ENCODE measurements at regions not wholly inside any gene's neighbourhood (a gene's known extent, or its start where the extent isn't known, plus 50 kb on each side); places are given as distances from the start of the nearest gene placed in this dataset.
"Not testable (repeated sequence)": the region's sequence is repeated elsewhere in the genome, so short reads cannot be mapped to it uniquely, and the experiment has no call there.

DNA sequence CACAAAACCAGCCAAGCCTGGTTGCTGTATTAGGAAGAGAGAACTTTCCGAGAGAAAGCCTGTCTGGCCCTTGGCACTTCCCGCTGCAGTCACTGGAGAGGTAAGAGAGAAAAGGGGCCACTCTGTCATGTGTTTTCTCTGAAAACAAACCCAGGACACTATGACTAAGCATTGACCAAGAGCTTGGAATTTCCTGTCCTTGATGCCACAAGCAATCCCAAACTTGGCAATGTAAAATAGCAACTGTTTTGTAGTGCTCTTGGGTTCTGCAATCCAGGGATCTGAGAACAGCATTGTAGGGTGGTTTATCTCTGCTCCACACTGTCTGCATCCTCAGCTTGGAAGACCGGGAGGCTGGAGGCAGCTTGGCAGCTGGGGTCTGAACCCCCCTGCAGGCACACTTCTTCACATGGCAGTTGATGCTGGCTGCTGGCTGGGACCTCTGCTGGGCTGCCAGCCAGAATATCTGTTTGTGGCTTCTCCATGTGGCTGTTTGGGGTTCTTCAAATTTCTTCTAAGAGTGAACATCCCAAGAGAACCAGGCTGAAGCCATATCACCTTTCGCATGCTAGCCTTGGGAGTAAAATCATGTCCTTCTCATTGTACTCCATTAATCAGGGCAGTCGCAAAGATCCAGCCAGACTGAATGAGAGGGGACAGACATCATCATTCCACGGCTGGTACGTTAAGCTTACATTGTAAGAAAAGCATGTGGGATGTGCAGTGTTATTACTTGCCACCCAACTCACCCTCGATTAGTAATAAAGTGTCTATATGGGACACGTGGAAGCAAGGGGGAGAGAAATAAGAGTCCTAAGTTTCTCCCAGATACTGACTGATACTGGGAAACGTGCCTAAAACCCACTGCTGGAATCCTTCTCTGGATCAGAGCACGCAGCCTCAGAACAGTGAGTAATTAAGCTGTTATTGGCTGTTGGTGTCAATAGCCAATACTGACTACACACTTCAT lies 537.4 kb upstream of the B3GAT1 start:
- DNase-seq (ENCODE audit: low read depth in 3 of 3, low spot score in 1 of 3), result no peak

DNA sequence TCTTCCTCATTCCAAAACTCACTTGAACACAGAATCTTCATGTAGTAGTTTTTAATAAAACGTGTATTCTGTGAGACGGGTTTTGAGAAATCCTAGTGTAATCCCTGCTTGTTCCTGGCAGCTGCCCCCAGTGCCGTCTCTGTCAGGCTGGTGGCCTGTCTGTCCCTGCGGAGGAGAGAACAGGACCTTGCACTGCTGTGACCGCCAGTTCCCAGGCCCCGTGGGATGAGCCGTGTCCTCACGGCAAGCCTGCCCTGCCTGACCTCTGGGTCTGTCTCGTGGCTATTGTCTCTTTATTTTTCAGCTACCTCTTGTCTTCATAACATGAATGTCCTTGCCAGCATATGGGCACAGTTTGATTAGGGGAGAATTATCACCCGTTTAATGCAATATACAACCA lies 535.5 kb upstream of the B3GAT1 start:
- DNase-seq (ENCODE audit: low read depth in 3 of 3, low spot score in 1 of 3), result no peak

DNA sequence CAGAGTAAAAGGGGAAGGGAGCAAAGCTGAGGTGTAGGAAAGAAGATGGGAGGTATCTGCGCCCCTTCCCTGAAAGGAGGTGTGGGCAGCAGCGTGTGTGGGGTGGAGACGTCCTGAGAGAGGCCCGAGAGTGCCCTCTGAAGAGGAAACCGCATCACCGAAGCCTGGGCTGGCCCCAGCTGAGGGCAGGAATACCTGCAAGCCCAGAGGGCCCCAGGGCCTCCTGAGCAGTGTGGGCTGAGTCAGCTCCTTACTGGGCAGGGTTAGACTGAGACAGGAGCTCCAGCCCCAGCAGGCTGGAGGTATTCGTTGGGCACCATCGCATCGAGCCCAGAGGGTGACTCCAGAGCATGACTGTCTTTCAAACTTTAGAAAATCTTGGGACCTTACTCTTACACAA lies 534.0 kb upstream of the B3GAT1 start:
- DNase-seq (ENCODE audit: low read depth in 3 of 3, low spot score in 1 of 3), result no peak

DNA sequence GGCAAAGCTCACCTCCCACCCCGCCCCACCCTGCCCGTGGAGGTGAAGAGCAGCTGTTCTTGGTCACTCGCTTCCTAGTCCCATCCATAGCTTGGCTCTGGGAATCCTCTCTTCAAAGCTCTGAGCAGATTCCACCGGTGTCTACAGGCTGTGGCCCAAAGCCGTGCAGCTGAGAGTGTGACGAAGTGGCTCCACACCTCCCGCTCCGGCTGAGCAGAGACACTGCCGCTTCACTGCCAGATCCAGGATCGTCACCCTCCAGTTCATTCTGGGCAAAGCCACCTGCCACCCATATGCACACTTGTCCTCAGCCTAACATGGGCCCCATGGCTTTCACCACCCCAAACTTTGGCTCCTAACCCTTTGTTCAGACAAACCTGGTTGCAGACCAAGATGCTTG lies 532.9 kb upstream of the B3GAT1 start:
- DNase-seq (ENCODE audit: low read depth in 3 of 3, low spot score in 1 of 3), result no peak

DNA sequence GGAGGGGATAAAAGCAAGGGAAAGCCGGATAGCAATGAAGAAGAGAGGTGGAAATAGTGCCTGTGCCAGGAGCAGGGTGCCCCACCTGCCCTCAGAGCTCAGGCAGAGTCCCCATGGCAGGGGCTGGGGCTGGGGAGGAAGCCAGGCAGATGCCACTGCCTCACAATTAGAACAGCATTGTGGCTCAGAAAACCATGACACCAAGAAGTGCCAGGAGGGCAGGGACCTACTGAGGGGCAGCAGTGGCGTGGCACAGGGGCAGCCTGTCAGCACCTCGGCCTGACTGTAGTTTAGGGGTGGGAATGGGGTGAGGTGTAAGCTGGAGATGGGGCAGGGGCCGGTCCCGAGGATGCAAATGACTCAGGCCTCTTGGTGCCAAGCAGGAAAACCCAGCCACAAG lies 532.1 kb upstream of the B3GAT1 start:
- no peak for DNase-seq (ENCODE audit: low read depth in 3 of 3, low spot score in 1 of 3)

DNA sequence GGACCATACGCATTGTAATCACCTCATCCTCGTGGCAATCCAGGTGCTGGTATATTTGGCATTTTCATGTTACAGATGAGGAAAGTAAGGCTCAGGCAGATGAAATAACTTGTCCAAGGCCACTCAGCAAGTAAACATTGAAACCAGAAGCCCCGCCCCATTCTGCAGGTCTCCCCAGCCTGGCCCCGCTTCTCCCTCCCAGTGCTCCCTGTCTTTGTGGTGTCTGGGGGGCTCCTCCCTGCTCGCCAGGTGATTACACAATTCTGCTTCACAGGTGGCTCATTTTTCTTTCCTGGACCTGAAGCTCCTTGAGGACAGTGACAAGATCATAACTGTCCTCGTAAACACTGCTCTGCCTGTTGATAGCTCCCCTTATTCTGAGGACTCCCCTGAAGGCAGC lies 531.5 kb upstream of the B3GAT1 start:
- no peak for DNase-seq (ENCODE audit: low read depth in 3 of 3, low spot score in 1 of 3)

DNA sequence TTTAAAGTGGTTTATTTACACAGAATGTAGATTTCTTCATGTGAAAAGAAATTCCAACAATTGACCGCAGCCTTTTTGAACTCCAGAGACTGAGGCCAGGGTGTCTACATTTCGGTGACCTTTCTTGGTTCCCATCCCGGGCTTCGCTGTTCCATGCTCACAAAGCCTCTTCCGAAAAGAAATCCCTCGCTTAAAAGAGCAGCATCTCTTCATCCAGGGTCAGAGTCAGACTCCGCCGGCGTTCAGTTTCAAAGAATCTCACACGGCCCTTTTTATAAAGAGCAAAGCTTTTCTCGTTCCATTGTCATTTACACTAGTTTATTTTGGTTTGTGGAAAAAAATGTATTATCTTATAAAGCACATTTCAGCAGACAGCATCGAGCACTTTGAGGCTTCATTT lies 530.6 kb upstream of the B3GAT1 start:
- DNase-seq (ENCODE audit: low read depth in 3 of 3, low spot score in 1 of 3), result no peak

DNA sequence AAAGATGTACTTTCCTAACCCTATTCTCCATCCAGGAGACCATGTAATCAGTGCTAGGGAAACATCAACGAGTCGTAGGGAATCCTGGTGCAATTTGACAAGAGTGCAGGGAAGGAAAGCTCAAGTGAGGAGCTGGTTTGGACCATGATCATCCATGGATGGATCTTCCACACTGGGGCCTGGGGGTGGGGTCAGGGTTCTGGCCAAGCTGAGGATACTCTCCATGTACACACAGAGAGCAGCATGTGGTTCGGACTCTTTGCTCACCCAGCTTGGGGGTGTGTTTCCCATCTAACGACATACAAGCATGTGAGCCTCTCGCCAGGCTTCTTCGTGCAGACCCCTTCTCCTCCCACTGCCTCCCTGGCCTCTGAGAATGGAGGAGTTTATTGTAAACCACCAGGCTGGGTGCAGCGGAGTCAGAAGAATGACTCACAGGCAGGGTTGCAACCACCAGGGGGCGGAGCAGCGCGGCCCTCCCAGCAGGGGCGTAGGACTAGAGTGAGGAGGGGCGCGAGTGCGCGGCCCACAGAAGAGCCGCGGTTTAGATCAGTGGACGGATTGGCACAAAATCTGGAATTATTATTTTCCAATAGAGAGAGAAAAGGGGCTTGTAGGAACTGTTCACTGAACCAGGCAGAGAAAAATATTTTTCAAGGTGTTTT lies 530.0 kb upstream of the B3GAT1 start:
- not testable (repeated sequence) for DNase-seq (ENCODE audit: low read depth in 3 of 3, low spot score in 1 of 3)

DNA sequence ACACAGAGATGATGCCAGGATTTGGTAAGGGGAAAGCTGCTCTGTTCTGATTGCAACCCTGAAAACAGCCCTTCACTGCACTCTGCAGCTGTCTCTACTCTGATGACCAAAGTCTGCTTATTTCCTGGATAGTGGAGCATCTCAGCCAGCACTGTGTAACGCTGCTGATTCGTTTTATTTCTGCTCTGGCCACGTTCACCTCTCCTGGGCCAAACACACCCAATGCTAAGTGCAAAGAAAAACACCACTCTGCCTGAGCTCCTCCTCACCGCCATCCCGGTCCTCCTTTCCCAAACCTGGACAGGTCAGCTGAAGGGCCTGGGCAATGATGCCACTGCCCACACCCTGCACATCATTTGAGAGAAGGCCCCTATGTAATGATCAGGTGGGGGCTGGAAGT lies 529.3 kb upstream of the B3GAT1 start:
- no peak for DNase-seq (ENCODE audit: low read depth in 3 of 3, low spot score in 1 of 3)

DNA sequence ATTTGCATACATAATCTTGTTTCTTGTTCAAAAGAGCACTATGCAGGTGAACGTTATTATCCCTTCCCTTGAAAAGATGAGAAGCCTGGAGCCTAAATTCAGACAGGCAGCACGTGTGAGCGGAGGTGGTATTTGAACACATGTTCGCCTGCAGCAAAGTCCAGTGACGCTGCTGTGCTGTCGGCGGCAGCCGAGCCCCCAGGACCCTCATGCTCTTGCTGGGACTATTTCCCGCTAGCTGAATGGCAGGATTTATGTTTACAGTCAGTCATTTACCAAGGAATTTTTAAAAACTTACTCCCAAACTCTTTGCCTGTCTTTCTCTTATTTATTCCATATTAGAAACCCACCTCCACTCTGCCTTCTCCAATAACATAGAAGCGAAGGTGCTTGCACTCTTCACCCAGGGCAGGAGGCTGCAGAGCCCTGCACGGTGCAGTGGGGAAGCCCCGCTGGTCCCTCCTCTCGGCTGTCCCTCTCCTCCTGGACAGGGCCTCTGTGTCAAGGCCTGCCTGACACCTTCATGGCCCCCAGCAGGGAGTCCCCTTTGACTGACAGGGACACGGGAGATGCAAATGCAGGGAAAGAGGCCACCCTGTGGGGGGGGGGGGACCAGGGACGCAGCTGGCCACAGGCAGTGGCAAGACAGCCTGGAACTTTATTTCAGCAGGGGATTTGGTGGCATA lies 528.5 kb upstream of the B3GAT1 start:
- DNase-seq (ENCODE audit: low read depth in 3 of 3, low spot score in 1 of 3), result no peak

DNA sequence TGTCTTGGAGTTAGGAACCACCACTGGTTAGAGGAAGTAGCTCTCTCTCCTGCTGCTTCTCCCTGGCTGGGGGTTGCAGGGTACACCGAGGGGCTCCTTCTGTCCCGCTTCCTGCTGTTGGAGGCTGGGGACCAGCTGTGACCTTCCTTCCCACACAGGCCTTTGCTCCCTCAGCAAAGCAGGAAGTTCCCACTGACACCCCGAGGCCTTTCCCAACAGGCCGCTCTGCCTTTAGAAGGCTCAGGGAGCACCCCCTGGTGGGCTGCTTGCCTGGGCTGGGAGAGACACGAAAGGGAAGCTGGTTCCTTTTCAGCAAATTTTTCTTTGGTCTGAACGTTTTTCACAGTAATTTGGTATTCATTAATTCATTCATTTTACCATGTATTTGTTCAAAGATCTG lies 527.9 kb upstream of the B3GAT1 start:
- DNase-seq (ENCODE audit: low read depth in 3 of 3, low spot score in 1 of 3), result no peak

DNA sequence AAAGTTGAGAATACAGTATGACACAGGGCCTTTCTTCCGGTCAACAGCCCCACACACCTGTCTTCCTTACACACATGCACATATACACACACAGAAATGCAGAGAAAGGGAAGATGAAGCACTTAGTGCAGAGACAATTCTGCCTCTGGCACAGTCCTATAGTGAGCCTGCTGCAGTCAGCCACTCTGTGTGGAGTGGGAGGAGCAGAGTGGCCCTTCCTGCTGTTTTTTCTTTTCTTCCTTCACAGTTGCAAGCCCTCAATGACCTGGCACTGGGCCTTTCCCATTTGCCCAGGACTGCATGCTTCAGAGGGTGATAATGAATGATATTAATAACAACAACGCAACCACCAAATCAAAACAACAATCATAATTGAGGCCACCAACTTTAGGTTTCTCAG lies 527.0 kb upstream of the B3GAT1 start:
- DNase-seq (ENCODE audit: low read depth in 3 of 3, low spot score in 1 of 3), result no peak

DNA sequence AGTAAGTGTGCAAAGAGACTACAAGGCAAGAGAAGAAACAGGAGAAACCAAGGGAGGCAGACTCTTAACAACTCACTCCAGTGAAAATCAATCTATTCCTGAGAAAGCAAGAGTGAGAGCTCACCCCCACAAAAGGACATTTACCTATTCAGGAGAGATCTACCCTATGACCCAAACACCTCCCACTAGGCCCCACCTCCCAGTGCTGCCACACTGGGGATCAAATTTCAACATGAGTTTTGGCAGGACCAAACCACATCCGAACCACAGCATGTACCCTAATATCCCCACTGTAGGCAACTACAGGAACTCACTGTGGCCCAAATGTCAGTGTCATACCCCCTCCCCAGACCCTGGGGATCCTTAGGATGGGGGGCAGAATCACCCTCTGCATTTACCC lies 526.2 kb upstream of the B3GAT1 start:
- no peak for DNase-seq (ENCODE audit: low read depth in 3 of 3, low spot score in 1 of 3)

DNA sequence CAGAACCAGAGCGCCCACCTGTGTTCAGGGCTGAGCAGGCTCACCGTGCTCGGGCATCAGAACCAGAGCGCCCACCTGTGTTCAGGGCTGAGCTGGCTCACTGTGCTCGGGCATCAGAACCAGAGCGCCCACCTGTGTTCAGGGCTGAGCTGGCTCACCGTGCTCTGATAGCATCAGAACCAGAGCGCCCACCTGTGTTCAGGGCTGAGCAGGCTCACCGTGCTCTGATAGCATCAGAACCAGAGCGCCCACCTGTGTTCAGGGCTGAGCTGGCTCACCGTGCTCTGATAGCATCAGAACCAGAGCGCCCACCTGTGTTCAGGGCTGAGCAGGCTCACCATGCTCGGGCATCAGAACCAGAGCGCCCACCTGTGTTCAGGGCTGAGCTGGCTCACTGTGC lies 525.2 kb upstream of the B3GAT1 start:
- DNase-seq (ENCODE audit: low read depth in 3 of 3, low spot score in 1 of 3), result not testable (repeated sequence)

DNA sequence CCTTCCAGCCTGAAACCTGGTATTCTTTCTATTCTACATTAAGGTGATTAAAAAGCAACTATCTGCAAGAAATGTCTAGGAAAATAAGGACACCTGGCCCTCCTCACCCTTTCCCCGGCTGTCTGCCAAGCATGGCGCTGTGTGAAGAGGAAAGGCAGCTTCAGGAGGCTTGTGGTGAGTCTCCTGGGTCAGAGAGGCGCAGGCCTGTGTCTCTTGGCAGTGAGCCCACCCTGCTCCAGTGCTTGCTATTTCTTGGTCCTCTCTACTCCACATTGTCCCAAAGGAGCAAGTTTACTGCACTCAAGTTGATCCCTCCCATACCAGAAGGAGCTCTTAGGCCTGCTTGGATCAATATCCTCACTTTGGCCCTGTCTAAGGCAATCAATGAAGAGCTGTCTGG lies 520.7 kb upstream of the B3GAT1 start:
- no peak for DNase-seq (ENCODE audit: low read depth in 3 of 3, low spot score in 1 of 3)

DNA sequence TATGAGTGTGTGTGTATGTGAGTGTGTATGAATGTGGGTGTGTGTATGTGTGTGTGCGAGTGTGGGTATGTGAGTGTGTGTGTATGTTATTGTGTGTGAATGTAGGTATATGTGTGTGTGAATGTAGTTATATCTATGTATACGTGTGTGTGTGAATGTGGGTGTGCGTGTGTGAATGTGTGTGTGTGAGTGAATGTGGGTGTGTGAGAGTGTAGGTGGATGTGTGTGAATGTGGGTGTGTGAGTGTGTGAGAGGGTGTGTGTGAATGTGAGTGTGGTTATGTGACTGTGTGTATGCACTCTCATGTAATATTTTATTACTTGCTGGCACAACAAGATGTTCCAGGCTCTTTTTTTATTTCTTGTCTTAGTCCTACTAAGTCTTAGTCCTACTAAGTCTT lies 513.4 kb upstream of the B3GAT1 start:
- no peak for DNase-seq (ENCODE audit: low read depth in 3 of 3, low spot score in 1 of 3)

DNA sequence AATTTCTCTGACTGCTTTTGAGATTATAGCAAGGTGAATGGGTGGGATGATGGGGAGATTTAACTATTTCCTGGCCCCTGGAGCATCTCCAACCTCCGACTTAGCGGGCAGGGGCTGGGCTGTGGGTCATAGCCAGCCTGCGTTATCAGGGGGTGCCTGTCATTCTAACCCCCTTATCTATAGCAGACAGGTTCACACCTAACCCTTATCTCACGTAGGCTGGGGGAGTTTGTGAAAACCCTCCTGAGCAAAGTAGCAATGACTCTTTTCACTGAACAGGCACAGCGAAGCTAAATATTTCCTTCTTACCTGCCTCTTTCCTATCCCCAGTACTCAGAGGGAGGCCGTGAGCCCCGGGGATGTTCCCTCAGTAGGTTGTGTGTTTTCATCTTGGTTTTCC lies 511.4 kb upstream of the B3GAT1 start:
- no peak for DNase-seq (ENCODE audit: low read depth in 3 of 3, low spot score in 1 of 3)

DNA sequence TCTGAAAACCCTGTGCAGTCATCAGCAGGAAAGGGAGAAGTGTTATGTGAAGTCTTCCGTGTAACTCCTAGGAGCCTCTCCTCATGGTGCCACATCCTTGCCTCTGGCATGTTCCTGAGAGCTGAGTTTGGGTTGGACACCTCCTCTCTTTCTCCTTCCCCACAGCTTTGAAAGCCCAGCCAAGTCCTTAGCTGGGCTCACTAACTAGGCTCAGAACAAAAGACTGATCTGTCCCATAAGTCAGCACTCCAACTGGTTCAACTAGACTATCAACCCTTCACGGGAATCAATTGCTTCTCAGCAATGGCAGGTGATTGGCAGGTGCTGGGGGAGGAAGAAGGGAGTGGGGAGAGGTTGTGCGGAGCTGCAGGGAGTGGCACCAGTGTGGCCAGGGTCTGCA lies 509.9 kb upstream of the B3GAT1 start:
- no peak for DNase-seq (ENCODE audit: low read depth in 3 of 3, low spot score in 1 of 3)

DNA sequence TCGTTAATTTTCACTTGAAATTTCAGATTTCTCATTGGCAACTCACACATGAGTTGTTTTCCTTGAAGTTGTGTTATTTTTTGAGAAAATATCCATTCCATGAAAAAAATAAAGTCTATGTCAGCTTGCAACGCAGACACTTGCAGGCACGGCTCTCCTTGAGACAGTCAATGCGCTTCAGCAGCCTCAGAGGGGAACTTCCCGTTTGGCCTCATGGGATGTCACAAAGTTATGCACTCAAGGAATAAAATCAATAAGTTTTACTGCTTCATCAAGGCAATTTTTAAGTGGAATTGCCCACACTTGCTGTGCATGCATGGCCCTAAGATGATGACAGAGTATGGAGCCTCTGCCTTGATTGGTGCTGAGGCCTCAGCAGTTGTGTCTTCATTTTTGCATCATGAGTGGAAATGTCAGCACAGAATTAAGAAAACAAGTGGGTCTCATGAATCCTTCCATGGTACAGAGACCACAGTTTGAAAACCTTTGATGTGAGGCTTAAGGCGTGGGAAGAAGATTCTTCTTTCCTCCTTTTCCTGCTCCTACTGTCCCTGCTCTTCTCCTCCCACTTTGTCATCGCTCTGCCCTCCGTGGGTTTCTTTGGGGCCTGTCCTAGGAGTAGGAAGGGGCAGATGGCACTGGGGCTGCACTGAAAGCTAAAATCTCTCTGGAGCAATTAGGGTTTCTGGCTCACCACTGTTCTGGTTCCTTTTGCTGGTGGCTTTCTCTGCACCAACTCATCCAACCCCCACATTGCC lies 509.0 kb upstream of the B3GAT1 start:
- DNase-seq (ENCODE audit: low read depth in 3 of 3, low spot score in 1 of 3), result no peak

DNA sequence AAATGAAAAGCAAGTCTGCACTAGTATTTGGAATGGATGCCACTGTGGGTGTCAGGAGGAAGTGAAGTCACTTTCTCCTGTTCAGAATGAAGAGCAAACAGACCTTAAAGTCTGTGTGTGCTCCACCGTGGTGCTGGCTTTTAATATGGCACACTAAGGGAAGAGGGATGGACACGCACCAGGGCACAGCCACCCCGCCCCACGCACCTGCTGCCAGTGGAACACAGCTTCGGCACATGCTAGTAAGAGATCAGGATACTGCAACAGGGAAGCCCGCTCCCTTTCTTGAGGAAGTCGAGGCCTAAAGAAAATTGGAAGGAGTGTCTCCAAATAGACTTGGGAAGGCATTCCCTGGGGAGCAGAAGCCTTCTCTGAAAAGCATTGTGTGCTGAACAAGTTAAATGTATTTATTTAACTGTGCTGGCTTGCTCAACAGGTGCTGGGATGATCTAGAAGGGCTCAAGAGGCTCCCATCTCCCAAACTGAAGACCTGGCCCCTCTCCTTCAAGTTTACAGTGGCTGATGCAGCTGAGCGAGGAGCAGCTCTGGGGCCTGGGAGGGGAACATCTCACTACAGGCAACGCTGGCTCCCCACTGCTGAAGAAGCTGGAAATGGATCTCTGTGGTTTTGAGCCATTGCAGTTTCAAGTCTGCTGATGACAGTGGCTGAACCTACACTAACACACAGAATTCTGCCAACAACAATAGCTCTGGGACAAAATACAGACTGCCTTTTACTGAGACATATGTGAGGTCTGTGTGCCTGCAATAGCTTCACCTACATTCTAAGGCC lies 504.6 kb upstream of the B3GAT1 start:
- no peak for DNase-seq (ENCODE audit: low read depth in 3 of 3, low spot score in 1 of 3)

DNA sequence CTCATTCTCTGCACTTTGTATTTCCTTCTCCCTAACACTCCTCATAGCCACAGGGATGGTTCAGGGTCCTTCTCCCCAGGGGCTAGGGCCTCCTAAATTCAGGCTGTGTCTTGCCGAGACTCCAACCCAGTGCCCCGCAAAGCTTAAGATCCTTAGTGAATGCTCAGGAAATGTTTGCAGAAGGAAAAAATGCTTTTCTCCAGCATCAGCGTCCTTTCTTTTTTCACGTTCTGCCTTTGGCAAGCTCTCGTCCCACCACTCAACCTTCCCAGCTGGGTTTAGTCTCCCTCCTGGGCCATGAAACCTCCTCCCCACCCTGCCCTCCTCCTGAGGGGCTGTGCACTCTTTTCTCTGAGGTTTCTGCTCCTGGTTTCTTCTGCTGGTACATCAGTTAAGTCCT lies 503.8 kb upstream of the B3GAT1 start:
- no peak for DNase-seq (ENCODE audit: low read depth in 3 of 3, low spot score in 1 of 3)
